Parathyroid adenoma (tissue), 2 donors: ENCODE measurements at regions not wholly inside any gene's neighbourhood (a gene's known extent, or its start where the extent isn't known, plus 50 kb on each side); places are given as distances from the start of the nearest gene placed in this dataset.

Experiments
- H2AFZ ChIP-seq: fragments of 300-600 bp; sonication (generic); one replicate; pipeline ENCODE4 v1.7.0; 2017; ENCODE audit warnings: antibody characterized with exemption, mild to moderate bottlenecking
- H3K27ac ChIP-seq: fragments of 300-600 bp; sonication (generic); one replicate; pipeline ENCODE4 v1.7.0; 2017
- H3K27me3 ChIP-seq: fragments of 300-600 bp; sonication (generic); one replicate; pipeline ENCODE4 v1.7.0; 2017; ENCODE audit warnings: low read length; ENCODE audit not compliant: control insufficient read depth, insufficient read depth
- H3K36me3 ChIP-seq: fragments of 300-600 bp; sonication (generic); one replicate; pipeline ENCODE4 v1.7.0; 2017; ENCODE audit warnings: low read length; ENCODE audit not compliant: control insufficient read depth, insufficient read depth
- H3K4me1 ChIP-seq: fragments of 300-600 bp; sonication (generic); one replicate; pipeline ENCODE4 v1.7.0; 2017; ENCODE audit warnings: control low read depth
- H3K4me2 ChIP-seq: fragments of 300-600 bp; sonication (generic); one replicate; pipeline ENCODE4 v1.7.0; 2017; ENCODE audit warnings: low read length
- H3K4me3 ChIP-seq: fragments of 300-600 bp; sonication (generic); one replicate; pipeline ENCODE4 v1.7.0; 2017; ENCODE audit warnings: low read depth, low read length
- H3K79me2 ChIP-seq: fragments of 300-600 bp; sonication (generic); one replicate; pipeline ENCODE4 v1.7.0; 2017; ENCODE audit warnings: control low read depth
- H3K9ac ChIP-seq: fragments of 300-600 bp; sonication (generic); one replicate; pipeline ENCODE4 v1.7.0; 2017; ENCODE audit warnings: mild to moderate bottlenecking
- H3K9me3 ChIP-seq: fragments of 300-600 bp; sonication (generic); one replicate; pipeline ENCODE4 v1.7.0; 2017; ENCODE audit warnings: low read length; ENCODE audit not compliant: control insufficient read depth
- CTCF ChIP-seq: fragments of 300-600 bp; sonication (generic); IDR thresholded peaks from one replicate; pipeline ENCODE4 v1.7.0; 2017; ENCODE audit warnings: antibody characterized with exemption, mild to moderate bottlenecking
- donor health status: primary hyperparathyroidism.

GRCh38 chr15:39455471-39455991 lies 125.3 kb upstream of the THBS1 start:
- no peak overlapping the region for H3K9ac ChIP-seq
- no peak overlapping the region for H3K27ac ChIP-seq
- H3K4me3 ChIP-seq = no peak overlapping the region
- H3K9me3 ChIP-seq = no peaks in the 10 kb centered on the region
- H3K36me3 ChIP-seq = no peaks in the 10 kb centered on the region
- H3K27me3 ChIP-seq = no peaks in the 10 kb centered on the region
- no peaks in the 10 kb centered on the region for H3K79me2 ChIP-seq
- no peak for TF ChIP-seq CTCF
- no peak overlapping the region for H3K4me2 ChIP-seq
- H3K4me1 ChIP-seq = no peaks in the 10 kb centered on the region
- no peak overlapping the region for H2AFZ ChIP-seq

DNA sequence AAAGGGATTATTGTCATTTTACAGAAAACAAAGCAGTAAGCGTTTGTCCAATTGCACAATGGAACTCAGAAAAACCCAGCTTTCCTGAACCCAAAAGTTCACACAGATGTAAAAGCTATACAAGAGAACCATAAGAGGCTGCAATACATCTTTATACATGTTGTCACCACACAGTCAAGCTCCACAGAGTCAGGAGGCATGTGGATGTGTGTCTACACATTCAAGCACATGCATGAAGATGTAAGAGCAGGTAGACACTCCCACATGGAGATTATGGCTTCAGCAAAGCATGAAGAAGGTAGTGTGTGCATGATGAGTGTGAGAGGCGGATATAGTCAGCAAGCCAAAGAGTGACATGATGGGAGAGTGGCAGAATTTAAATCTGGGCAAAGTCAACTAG lies 124.7 kb upstream of the THBS1 start:
- Histone ChIP-seq H3K9me3 (no peaks in the 10 kb centered on the region), H3K4me1 (no peaks in the 10 kb centered on the region), H3K79me2 (no peaks in the 10 kb centered on the region), H3K9ac (no peak overlapping the region), H3K27me3 (no peaks in the 10 kb centered on the region), H3K27ac (no peak overlapping the region), H3K4me3 (no peak overlapping the region), H3K36me3 (no peaks in the 10 kb centered on the region), H2AFZ (no peak overlapping the region), H3K4me2 (no peak overlapping the region)
- no peak for TF ChIP-seq CTCF

GRCh38 chr15:39456582-39457330 lies 124.1 kb upstream of the THBS1 start:
- Histone ChIP-seq H3K9ac (no peak overlapping the region), H3K27me3 (no peaks in the 10 kb centered on the region), H3K4me1 (no peaks in the 10 kb centered on the region), H3K36me3 (no peaks in the 10 kb centered on the region), H3K9me3 (no peaks in the 10 kb centered on the region), H3K79me2 (no peaks in the 10 kb centered on the region), H3K4me3 (no peak overlapping the region), H3K27ac (no peak overlapping the region), H2AFZ (no peak overlapping the region), H3K4me2 (no peak overlapping the region)
- no peak for TF ChIP-seq CTCF

DNA sequence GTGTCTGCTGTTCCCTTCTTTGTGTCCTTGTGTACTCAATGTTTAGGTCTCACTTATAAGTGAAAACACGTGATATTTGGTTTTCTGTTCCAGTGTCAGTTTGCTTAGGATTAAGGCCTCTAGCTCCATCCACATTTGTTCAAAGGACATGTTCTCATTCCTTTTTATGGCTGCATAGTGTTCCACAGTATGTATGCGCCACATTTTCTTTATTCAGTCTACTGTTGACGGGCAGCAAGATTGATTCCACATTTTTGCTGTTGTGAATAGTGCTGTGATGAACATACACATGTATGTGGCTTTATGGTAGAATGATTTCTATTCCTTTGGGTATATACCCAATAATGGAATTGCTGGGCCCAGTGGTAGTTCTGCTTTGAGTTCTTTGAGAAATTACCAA lies 122.7 kb upstream of the THBS1 start:
- H3K9me3 ChIP-seq = no peaks in the 10 kb centered on the region
- no peaks in the 10 kb centered on the region for H3K36me3 ChIP-seq
- H3K4me1 ChIP-seq = no peaks in the 10 kb centered on the region
- no peak overlapping the region for H3K9ac ChIP-seq
- no peak overlapping the region for H2AFZ ChIP-seq
- H3K79me2 ChIP-seq = no peaks in the 10 kb centered on the region
- no peak overlapping the region for H3K4me2 ChIP-seq
- no peak overlapping the region for H3K27ac ChIP-seq
- no peak for TF ChIP-seq CTCF
- H3K27me3 ChIP-seq = no peaks in the 10 kb centered on the region
- no peak overlapping the region for H3K4me3 ChIP-seq

- no peak for TF ChIP-seq CTCF
- H3K27ac ChIP-seq = no peak overlapping the region
- no peaks in the 10 kb centered on the region for H3K36me3 ChIP-seq
- H3K4me2 ChIP-seq = no peak overlapping the region
- H3K9me3 ChIP-seq = no peaks in the 10 kb centered on the region
- no peaks in the 10 kb centered on the region for H3K4me1 ChIP-seq
- no peaks in the 10 kb centered on the region for H3K27me3 ChIP-seq
- no peak overlapping the region for H2AFZ ChIP-seq
- H3K79me2 ChIP-seq = no peaks in the 10 kb centered on the region
- no peak overlapping the region for H3K9ac ChIP-seq
- H3K4me3 ChIP-seq = no peak overlapping the region
These were observed 121.3 kb upstream of the THBS1 start for GRCh38 chr15:39459548-39459947.
